IPS-18a (cell line): ENCODE measurements at regions not wholly inside any gene's neighbourhood (a gene's known extent, or its start where the extent isn't known, plus 50 kb on each side); places are given as distances from the start of the nearest gene placed in this dataset.
"Not testable (repeated sequence)": the region's sequence is repeated elsewhere in the genome, so short reads cannot be mapped to it uniquely, and the experiment has no call there.

ENCODE experiments used
- H3K27ac ChIP-seq: one replicate; pipeline ENCODE4 v1.5.1; 2013; ENCODE audit warnings: low read length
- H3K27me3 ChIP-seq: one replicate; pipeline ENCODE4 v1.6.1; 2013; ENCODE audit warnings: mild to moderate bottlenecking, low read length; ENCODE audit not compliant: control insufficient read depth, insufficient read depth
- H3K36me3 ChIP-seq: one replicate; pipeline ENCODE4 v1.6.1; 2013; ENCODE audit warnings: low read depth, low read length; ENCODE audit not compliant: control insufficient read depth
- H3K4me1 ChIP-seq: one replicate; pipeline ENCODE4 v1.6.1; 2013; ENCODE audit warnings: low read depth, low read length; ENCODE audit not compliant: control insufficient read depth
- H3K4me3 ChIP-seq: one replicate; pipeline ENCODE4 v1.5.1; 2013; ENCODE audit warnings: low read length
- H3K9ac ChIP-seq: one replicate; pipeline ENCODE4 v1.6.1; 2013; ENCODE audit warnings: mild to moderate bottlenecking, low read length, moderate library complexity
- H3K9me3 ChIP-seq: one replicate; pipeline ENCODE4 v1.6.1; 2013; ENCODE audit warnings: low read depth, low read length; ENCODE audit not compliant: control insufficient read depth

GRCh38 chr21:35475009-35475408 is 425.9 kb upstream of the RUNX1 start:
- peaks cover 30% of the 10 kb centered on the region for H3K4me1 ChIP-seq
- H3K36me3 ChIP-seq: no peaks in the 10 kb centered on the region
- no peak overlapping the region for H3K9ac ChIP-seq
- peak overlapping the region; percentile 28 for H3K4me3 ChIP-seq
- no peak overlapping the region for H3K27ac ChIP-seq
- no peaks in the 10 kb centered on the region for H3K27me3 ChIP-seq
- peaks cover 10% of the 10 kb centered on the region for H3K9me3 ChIP-seq

- Histone ChIP-seq H3K27me3 (no peaks in the 10 kb centered on the region), H3K9me3 (no peaks in the 10 kb centered on the region), H3K27ac (no peak overlapping the region), H3K36me3 (no peaks in the 10 kb centered on the region), H3K4me3 (no peak overlapping the region), H3K9ac (no peak overlapping the region), H3K4me1 (peaks cover 32% of the 10 kb centered on the region)
Measured at GRCh38 chr21:35473496-35473895, 424.4 kb upstream of the RUNX1 start.

GRCh38 chr21:35470522-35470921 is 421.4 kb upstream of the RUNX1 start:
- Histone ChIP-seq H3K4me3 (no peak overlapping the region), H3K36me3 (no peaks in the 10 kb centered on the region), H3K27me3 (no peaks in the 10 kb centered on the region), H3K4me1 (peaks cover 32% of the 10 kb centered on the region), H3K9me3 (no peaks in the 10 kb centered on the region), H3K27ac (no peak overlapping the region), H3K9ac (no peak overlapping the region)

- H3K27ac ChIP-seq: no peak overlapping the region
- peaks cover 25% of the 10 kb centered on the region for H3K4me1 ChIP-seq
Measured at GRCh38 chr21:35469498-35469897, 420.4 kb upstream of the RUNX1 start.

GRCh38 chr21:35468991-35469390 is 419.9 kb upstream of the RUNX1 start:
- Histone ChIP-seq H3K36me3 (no peaks in the 10 kb centered on the region), H3K27ac (no peak overlapping the region), H3K4me3 (no peak overlapping the region), H3K9ac (no peak overlapping the region), H3K4me1 (peaks cover 23% of the 10 kb centered on the region), H3K9me3 (no peaks in the 10 kb centered on the region), H3K27me3 (no peaks in the 10 kb centered on the region)

More at GRCh38 chr21:35469498-35469897, 420.4 kb upstream of the RUNX1 start:
- Histone ChIP-seq H3K4me3 (no peak overlapping the region), H3K9me3 (no peaks in the 10 kb centered on the region), H3K27me3 (no peaks in the 10 kb centered on the region), H3K9ac (no peak overlapping the region), H3K36me3 (no peaks in the 10 kb centered on the region)

GRCh38 chr21:35467566-35467965 is 418.5 kb upstream of the RUNX1 start:
- no peaks in the 10 kb centered on the region for H3K9me3 ChIP-seq
- peaks cover 19% of the 10 kb centered on the region for H3K4me1 ChIP-seq
- H3K27ac ChIP-seq: no peak overlapping the region
- H3K4me3 ChIP-seq: no peak overlapping the region
- H3K27me3 ChIP-seq: no peaks in the 10 kb centered on the region
- H3K36me3 ChIP-seq: no peaks in the 10 kb centered on the region
- no peak overlapping the region for H3K9ac ChIP-seq

GRCh38 chr21:35466681-35467080 is 417.6 kb upstream of the RUNX1 start:
- not testable (repeated sequence) for H3K9me3 ChIP-seq, H3K27ac ChIP-seq, H3K27me3 ChIP-seq, H3K36me3 ChIP-seq, H3K9ac ChIP-seq, H3K4me3 ChIP-seq
- peaks cover 19% of the 10 kb centered on the region for H3K4me1 ChIP-seq

GRCh38 chr21:35465741-35466140 is 416.6 kb upstream of the RUNX1 start:
- Histone ChIP-seq H3K27me3 (no peaks in the 10 kb centered on the region), H3K9ac (no peak overlapping the region), H3K4me1 (peaks cover 17% of the 10 kb centered on the region), H3K4me3 (no peak overlapping the region), H3K27ac (no peak overlapping the region), H3K9me3 (no peaks in the 10 kb centered on the region), H3K36me3 (no peaks in the 10 kb centered on the region)

GRCh38 chr21:35461700-35462099 is 412.6 kb upstream of the RUNX1 start:
- no peaks in the 10 kb centered on the region for H3K36me3 ChIP-seq
- H3K9ac ChIP-seq: no peak overlapping the region
- H3K4me3 ChIP-seq: no peak overlapping the region
- no peaks in the 10 kb centered on the region for H3K27me3 ChIP-seq
- H3K27ac ChIP-seq: no peak overlapping the region
- peaks cover 26% of the 10 kb centered on the region for H3K4me1 ChIP-seq
- H3K9me3 ChIP-seq: no peaks in the 10 kb centered on the region

- Histone ChIP-seq H3K9me3 (no peaks in the 10 kb centered on the region), H3K36me3 (no peaks in the 10 kb centered on the region), H3K9ac (no peak overlapping the region), H3K27ac (no peak overlapping the region), H3K4me3 (no peak overlapping the region), H3K4me1 (peaks cover 26% of the 10 kb centered on the region), H3K27me3 (no peaks in the 10 kb centered on the region)
Measured at GRCh38 chr21:35460441-35460840, 411.3 kb upstream of the RUNX1 start.

GRCh38 chr21:35458405-35458804 is 409.3 kb upstream of the RUNX1 start:
- Histone ChIP-seq H3K27ac (no peak overlapping the region), H3K4me1 (peaks cover 26% of the 10 kb centered on the region), H3K9me3 (no peaks in the 10 kb centered on the region), H3K36me3 (no peaks in the 10 kb centered on the region), H3K4me3 (no peak overlapping the region), H3K27me3 (no peaks in the 10 kb centered on the region), H3K9ac (no peak overlapping the region)

GRCh38 chr21:35457097-35457804 is 408.1 kb upstream of the RUNX1 start:
- no peaks in the 10 kb centered on the region for H3K27me3 ChIP-seq
- no peaks in the 10 kb centered on the region for H3K9me3 ChIP-seq
- H3K36me3 ChIP-seq: no peaks in the 10 kb centered on the region
- H3K4me1 ChIP-seq: peaks cover 26% of the 10 kb centered on the region
- H3K4me3 ChIP-seq: no peak overlapping the region
- no peak overlapping the region for H3K27ac ChIP-seq
- H3K9ac ChIP-seq: no peak overlapping the region
